ENCODE measurements at regions not wholly inside any gene's neighbourhood (a gene's known extent, or its start where the extent isn't known, plus 50 kb on each side); places are given as distances from the start of the nearest gene placed in this dataset.

DNA sequence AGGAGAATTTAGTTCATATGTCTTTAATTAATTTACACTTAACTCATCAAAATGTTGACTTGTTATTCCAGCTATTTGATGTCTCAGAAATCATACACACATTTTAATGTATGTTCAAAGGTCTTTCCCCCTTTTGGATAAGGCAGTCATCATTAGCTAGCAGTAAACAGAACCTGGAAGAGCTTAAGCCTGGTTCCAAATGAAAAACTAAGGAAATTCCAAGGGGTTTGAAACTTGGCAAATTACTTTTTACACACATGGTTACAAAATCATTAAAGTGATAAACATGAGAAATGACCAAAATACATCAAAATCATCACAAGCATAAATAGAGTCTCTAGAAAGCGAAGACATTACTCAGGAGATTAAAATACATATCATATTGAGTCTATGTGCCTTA lies 359.8 kb upstream of the ZNF608 start:
- no peak for DNase-seq

DNA sequence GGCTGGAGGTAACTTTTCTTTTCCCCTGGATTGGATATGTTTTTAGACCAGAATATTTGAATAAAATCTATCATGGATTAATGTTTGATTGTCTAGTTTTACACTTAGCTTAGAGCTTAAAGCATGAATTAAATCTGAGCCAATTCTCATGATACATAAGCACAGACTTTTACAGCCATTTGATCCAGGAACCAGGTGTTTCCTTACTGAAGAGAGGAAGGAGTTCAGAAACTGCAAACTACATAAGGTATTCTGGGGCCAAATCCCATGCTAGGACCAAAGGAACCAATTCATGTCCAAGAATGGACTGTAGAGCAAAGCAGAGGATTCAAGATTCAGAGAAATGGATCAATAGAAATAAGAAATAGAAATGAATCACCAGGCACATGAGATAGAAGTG lies 360.4 kb upstream of the ZNF608 start:
- no peak for DNase-seq

DNA sequence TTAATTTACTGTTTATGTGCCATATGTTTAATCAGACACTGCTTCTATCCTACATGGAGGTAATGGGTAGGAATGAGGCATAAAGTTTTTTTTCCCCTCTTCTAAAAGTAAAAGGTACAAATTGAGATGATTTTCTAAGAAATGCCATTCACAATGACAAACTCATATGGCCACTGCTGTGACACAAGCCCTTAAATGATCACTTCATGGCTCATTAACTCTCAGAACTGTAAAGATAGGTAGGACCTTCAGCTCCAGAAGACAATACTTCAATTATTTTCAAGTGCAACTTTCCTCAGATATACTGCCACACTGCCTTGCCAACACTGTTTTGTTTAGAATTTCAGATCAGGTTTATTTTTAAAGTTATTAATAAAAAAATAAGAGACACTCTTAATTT lies 362.9 kb upstream of the ZNF608 start:
- DNase-seq, result no peak

DNA sequence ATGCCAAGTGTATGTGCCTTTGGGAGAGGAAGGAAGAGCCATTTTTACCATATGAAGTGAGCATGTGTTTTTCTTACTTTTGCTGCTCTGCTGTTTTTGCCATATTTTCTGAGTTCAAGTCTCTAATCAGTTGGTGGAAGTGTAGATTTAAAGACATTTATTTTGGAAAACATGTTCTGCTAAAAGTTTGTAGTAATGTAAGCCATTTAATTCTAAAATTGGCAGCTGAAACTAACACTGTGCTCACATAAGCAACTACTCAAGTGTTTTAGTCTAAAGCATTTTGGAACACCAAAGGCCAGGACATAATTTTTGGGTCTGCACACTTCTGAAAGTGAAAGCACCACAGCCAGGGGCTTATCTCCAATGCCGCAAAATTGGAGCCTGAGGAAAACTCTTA lies 363.4 kb upstream of the ZNF608 start:
- DNase-seq, result no peak

DNA sequence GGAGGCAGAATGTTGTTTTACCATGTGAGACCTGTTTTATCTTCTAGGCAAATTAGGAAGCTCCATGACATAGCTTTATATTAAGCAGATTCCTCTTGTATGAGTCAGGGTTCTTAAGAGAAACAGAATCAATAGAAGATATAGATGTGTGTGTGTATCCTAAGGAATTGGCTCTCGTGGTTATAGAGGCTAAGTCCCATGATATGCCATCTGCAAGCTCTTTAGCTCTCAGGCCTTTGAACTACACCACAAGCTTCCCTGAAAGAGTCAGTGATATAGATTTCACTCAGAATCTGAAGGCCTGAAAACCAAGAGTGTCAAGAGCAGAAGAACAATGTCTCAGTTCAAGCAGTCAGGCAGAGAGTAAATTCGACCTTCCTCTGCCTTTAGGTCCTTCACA lies 365.8 kb upstream of the ZNF608 start:
- no peak for DNase-seq

- DNase-seq, result no peak
Measured at GRCh38 chr5:125113328-125113727, 366.9 kb upstream of the ZNF608 start.

DNA sequence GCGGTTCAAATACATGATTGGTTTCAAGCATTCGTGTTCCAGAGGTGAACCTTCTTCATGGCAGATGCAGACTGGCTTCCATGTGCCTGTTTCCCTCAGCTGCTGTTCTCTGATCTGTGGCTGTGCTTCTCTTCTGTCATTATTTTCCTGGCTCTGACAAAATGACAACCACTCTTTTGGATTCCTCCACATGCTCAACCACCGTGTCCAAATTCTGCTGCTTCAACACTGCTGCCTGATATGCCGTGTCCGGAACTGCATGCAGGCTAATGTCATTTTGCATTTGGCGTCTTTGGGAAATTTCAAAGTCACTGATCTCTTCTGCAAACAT lies 368.7 kb upstream of the ZNF608 start:
- DNase-seq, result no peak

DNA sequence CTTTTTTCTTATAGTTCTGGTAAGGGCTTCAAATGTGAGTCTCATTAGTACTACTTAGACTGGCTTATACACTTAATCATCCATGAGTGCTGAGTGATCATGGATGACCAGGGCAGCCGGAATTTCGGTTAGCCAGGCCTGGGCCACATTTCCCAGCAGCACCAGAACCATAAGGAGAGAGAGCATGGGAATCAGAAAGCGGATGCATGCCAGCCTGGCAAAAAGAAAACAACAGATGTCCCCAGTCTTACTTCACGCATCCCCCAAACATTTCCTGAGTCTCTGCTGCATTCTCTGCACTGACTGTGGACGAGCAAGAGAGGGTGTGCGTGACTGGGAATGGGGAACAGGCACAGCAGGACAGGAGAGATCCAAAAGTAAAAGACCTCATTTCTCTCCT lies 371.1 kb upstream of the ZNF608 start:
- no peak for DNase-seq

DNA sequence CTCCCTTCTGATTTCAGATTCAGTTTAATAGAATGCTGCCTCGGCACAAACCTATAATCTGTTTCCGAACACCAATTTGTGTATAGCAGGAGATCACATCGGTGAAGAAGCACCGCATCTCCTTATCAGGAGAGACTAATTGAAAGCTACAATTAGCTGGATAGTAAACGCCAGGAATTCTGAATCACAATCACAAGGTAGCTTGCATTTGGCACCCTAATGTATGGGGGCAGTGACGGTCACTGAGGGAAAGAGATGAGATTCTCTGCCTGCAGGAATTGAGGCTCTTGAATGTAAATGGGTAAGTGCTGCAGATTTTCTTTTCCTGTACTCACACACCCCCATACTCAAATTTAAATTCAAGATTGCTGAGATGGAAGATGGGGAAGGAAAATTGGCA lies 373.6 kb upstream of the ZNF608 start:
- DNase-seq, result no peak

- no peak for DNase-seq
Measured at GRCh38 chr5:125125031-125125823, 378.8 kb upstream of the ZNF608 start.

DNA sequence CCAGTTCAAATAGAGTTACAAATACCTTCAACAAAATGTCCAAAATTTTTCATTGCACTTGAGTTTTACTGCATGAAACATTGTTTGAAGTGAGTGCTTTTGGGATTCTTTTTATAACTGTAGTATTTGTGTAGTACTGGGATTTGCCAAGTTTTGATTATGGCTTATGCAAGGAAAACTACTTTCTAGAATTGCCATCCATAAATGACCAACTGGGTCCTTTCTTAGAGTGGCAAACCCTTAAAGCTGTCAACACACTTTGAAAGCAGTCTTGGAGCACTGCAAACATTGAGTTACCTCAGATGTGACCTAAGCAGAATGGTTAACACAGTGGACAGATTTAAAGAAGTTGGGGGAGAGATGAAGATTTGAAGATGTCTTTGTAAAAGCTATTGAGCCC lies 379.6 kb upstream of the ZNF608 start:
- no peak for DNase-seq

GRCh38 chr5:125129151-125129806 lies 382.8 kb upstream of the ZNF608 start:
- no peak for DNase-seq

DNA sequence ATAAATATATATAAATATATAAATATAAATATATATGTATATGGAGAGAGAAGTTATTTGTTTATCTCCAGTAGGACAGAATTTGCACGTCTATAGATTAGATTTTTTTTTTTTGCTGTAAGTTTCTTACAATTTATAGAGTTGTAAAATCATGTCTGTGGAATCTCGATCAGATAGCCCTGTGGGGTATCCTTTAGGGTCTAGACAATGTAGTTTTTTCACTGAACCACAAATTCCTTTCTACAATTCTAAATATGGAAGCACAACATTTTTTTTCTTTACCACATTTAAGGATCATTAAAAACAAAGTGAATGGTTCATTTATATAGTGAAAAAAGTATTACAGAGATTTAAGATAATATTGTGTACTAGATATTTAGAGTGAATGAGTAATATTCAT lies 384.2 kb upstream of the ZNF608 start:
- no peak for DNase-seq

GRCh38 chr5:125134216-125135081 lies 388.0 kb upstream of the ZNF608 start:
- no peak for DNase-seq

- DNase-seq, result no peak
Measured at GRCh38 chr5:125137535-125137934, 391.1 kb upstream of the ZNF608 start.

GRCh38 chr5:125138266-125138665 lies 391.8 kb upstream of the ZNF608 start:
- DNase-seq, result no peak

GRCh38 chr5:125139590-125139989 lies 393.2 kb upstream of the ZNF608 start:
- no peak for DNase-seq

DNA sequence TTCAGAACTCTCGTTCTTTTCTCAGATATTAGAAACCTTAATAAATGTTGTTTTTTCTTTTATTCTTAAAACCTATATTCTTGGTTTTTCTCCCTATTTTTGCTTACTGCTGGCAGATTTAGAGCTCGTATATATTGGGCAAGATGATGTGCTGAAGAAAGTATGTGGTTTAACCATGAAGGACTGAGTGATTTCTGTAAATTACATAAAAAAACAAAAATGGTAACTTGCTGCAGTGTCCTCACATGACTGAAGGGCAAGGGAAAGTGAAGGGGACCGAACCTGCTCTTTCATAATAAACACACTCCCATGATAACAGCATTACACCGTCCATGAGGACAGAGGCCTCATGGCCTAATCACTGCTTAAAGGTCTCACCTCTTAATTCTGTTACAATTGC lies 393.8 kb upstream of the ZNF608 start:
- no peak for DNase-seq

DNA sequence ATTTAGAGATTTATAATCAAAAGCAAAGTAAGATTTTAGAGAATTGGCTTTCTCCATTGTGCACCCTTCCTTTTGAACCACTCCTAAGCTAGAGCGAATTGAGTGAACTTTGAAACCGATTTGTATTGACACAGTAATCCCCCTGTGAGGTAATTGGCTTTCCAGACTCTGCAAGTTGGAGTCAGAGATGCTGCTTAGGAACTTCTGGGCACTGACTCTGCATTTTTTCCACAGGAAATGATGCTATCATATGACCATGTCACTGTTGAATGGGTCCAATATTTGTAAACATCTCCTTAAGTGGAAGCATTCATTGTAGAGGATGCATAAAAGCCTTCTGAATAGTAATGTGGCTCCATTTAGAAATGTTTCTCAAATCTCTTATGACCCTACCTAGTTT lies 394.4 kb upstream of the ZNF608 start:
- DNase-seq, result no peak

DNA sequence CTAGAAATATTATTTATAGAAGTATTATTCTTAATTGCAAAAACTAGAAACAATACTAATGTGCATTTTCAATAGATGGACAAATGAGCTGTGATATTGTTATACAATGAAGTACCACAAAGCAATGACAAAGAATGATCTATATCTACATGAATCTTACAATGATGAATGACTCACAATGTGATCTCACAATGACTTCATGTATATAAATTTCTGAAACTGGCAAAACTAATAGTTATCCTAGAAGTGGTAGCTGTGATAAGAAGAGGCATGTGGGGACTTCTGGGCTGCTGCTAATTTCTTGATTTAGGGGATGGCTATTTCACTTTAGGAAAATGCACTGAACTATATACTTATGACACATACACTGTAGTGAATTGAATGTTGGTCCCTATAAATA lies 396.0 kb upstream of the ZNF608 start:
- DNase-seq, result no peak

DNA sequence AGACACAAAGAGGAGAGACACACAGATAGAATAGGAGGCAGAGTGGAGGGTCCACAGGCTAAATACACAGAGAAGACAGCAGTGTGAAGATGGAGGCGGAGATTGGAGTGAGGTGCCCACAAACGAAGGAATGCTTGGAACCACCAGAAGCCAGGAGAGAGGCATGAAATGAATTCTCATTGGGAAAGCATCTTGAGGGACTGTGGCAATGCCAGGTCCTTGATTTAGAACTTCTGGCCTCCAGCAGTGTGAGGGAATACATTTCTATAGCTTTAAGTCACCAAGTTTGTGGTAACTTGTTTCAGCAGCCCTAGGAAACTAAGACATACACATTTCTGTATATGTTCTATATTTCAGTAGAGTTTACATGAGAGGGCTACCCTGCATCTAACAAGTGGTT lies 396.6 kb upstream of the ZNF608 start:
- DNase-seq, result no peak

- no peak for DNase-seq
Measured at GRCh38 chr5:125148076-125148475, 401.6 kb upstream of the ZNF608 start.

- DNase-seq, result no peak
Measured at GRCh38 chr5:125148706-125149105, 402.3 kb upstream of the ZNF608 start.

DNA sequence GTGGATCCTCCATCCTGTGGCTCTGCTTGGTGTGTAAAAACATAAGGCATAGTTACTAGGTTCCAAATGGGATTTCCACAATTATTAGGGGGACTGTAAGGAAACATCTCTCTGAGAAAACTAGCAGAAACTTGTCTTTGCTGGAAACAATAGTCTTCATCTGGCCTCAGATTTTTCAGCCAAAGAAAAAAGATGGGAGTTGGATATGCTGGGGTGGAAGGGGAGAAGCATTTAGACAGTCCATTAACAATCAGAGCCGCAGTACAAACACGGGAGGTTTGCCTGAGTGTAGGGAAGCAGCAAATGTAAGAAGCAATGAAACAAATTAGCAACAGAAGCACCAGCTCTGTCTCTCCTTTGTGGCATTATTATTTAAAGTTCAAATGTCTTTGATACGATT lies 402.7 kb upstream of the ZNF608 start:
- no peak for DNase-seq

Data from KG1 (cell line).